HG02798 (cell line): ENCODE measurements at regions not wholly inside any gene's neighbourhood (a gene's known extent, or its start where the extent isn't known, plus 50 kb on each side); places are given as distances from the start of the nearest gene placed in this dataset.

Experiments used
- ATAC-seq: cut with Tn5 transposase; IDR thresholded peaks from one replicate; pipeline ENCODE4 v1.9.1; 2021; ENCODE audit warnings: mild to moderate bottlenecking; ENCODE audit not compliant: unreplicated experiment, poor library complexity

GRCh38 chr1:57966751-57967406, 543.0 kb upstream of the DAB1 start:
- ATAC-seq, result no peak

GRCh38 chr1:57966340-57966739, 542.5 kb upstream of the DAB1 start:
- ATAC-seq, result no peak

GRCh38 chr1:57963581-57963980, 539.7 kb upstream of the DAB1 start:
- ATAC-seq, result no peak

- ATAC-seq, result no peak
Observed at GRCh38 chr1:57959531-57960241, 535.8 kb upstream of the DAB1 start.

DNA sequence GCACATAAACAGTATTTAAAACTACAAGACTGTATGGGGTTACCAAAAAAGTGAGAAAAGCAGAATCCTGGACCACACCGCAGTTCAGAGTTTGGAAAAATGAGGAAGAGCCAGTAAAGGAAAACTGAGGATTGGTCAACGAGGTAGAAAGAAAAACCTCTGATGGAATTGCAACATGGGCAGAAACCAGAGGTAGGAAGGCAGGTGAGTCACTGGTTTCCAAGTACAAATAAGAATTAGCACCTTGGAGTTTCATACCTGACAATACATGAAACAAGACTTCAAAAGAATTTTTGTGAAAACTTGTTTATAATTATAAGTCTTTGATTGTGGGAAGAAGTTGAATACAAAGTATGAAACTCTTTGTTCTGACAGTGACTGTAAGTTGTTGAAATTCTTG, 533.7 kb upstream of the DAB1 start:
- ATAC-seq, result no peak

- ATAC-seq, result no peak
Observed at GRCh38 chr1:57951390-57951789, 527.5 kb upstream of the DAB1 start.

DNA sequence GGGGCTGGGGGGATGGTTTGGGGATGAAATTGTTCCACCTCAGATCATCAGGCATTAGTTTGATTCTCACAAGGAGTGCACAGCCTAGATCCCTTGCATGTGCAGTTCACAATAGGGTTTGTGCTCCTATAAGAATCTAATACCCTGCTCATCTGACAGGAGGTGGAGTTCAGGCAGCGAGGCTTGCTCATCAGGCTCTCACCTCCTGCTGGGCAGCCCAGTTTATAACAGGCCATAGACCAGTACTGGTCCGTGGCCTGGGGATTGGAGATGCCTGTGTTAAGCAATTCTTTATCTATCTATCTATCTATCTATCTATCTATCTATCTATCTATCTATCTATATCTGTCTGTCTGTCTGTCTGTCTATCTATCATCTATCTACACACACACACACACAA, 525.3 kb upstream of the DAB1 start:
- ATAC-seq, result no peak

DNA sequence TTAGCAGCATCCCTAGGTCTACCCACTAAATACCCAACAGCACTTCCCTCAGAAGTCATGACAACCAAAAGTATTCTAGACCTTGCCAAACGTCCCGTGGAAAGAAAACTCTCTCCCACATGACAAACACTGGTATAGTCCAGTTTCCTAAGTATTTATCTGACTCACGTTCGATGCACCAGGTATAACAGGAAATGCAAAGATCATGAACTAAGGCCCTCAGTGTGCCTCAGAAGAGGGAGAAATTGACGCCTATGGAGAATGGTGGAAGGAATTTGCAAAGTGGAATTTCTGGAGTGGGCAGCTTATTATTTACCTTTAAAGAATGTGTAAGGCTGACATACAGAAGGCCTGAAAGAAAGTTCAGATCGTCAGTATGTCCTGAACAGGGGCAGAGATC, 523.6 kb upstream of the DAB1 start:
- ATAC-seq, result no peak

DNA sequence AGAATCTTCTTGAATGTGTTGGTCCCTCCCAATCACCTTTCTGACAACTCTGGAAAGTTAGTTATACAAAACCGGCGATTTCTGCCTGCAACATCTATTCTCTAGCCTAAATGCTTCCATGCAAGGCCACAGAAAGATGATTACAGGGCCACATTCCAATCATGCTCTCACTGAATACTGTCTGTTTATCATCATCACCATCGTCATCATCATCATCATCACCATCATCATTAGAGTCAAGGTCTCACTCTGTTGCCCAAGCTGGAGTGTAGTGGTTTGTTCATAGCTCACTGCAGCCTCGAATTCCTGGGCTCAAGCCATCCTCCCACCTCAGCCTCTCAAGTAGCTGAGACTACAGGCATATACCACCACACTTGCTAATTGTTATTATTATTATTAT, 521.2 kb upstream of the DAB1 start:
- no peak for ATAC-seq

- no peak for ATAC-seq
Observed at GRCh38 chr1:57943365-57943764, 519.5 kb upstream of the DAB1 start.

DNA sequence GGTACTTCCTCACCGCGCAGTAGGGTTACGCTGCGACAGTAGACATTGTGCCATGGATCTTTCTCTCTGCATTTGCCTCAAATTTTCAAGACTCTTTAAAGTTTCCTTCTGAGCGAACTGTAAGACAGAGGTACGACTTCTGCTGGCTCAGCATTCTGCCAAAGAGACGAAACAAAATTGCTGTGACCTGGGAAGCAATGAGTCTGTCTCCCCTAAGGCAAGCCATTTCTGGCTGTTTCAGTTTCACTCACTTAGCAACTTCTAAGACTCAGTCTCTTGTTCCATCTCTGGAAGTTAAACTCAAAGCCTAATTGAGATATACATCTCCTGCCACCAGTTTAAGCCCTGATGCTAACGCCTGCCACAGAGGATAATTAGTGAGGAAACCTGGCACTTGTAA, 510.9 kb upstream of the DAB1 start:
- no peak for ATAC-seq

DNA sequence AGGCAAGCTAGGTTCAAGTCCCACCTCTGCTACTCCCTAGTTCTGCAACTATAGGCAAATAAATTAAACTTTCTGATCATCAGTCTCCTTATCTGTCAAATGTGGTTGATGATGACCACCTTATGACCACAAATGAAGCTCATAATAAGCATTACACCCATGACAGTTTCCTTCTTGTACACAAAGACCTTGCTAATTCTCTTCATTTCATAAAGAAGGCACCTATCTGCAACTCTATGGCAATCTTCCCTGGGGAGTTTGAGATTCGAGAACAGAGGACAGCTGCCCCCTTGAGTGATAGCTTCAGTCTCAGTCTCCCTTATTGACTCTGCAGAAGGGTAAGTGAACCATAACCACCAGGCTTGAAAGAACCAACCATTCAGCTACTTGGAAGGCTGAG, 503.1 kb upstream of the DAB1 start:
- ATAC-seq, result no peak

- ATAC-seq, result no peak
Observed at GRCh38 chr1:57926025-57926552, 502.2 kb upstream of the DAB1 start.

GRCh38 chr1:57925226-57925625, 501.4 kb upstream of the DAB1 start:
- no peak for ATAC-seq

GRCh38 chr1:57922130-57922529, 498.3 kb upstream of the DAB1 start:
- no peak for ATAC-seq

- ATAC-seq, result no peak
Observed at GRCh38 chr1:57916041-57916440, 492.2 kb upstream of the DAB1 start.

DNA sequence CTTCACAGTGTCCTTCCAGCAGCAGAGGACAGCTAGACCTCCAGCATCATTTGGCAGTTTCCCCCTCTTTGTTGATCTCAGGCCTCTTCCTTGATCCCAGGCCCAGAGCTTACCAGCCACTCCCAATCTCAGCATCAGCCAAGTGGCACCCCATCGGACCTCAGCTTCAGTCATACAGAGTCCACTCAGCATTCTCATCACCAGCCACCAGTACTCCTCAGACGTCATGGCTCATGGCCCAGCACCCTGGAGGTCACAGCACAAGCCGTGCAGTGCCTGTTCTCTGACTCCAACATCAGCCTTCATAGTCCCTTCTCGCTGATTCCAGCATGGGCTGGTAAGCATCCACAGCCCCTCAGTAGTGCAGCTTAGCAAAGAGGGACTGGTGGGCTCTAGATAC, 487.6 kb upstream of the DAB1 start:
- ATAC-seq, result no peak

DNA sequence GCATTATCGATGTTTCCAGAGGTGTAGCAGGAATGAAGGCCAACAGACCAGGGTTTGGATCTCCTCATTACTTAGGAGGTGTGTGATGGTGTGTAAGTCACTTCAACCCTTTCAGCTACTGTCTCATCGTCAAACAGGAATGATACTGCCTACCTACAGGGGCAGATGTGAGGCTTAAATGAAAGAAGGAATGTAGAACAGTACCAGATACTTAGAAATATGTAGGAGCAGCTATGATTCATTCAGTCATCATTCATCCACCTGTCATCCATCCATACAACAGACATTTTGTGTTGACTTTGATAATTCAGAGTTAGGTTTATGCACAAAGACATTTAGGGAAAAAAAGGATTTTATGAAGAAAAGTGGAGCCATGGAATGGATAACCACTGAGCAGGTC, 486.9 kb upstream of the DAB1 start:
- no peak for ATAC-seq

DNA sequence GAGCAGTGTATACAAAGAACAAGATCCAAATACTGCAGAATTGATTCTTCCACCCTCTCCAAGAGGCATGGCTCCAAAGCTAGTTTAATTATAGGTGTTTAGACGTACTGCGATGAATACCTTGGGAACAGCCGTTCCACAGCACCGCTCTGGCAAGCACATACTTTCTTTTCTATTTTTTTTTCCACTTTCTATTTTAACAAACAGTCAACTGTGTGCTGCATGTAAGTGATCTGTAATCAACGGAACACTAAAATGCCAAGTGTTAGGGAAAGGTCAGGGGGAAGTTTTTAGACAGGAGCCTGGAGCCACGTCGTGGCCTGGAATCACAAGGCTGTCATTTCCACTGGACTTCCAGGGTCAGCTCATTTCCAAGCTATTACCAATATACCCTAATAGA, 486.4 kb upstream of the DAB1 start:
- ATAC-seq, result no peak

- no peak for ATAC-seq
Observed at GRCh38 chr1:57908147-57908890, 484.5 kb upstream of the DAB1 start.

DNA sequence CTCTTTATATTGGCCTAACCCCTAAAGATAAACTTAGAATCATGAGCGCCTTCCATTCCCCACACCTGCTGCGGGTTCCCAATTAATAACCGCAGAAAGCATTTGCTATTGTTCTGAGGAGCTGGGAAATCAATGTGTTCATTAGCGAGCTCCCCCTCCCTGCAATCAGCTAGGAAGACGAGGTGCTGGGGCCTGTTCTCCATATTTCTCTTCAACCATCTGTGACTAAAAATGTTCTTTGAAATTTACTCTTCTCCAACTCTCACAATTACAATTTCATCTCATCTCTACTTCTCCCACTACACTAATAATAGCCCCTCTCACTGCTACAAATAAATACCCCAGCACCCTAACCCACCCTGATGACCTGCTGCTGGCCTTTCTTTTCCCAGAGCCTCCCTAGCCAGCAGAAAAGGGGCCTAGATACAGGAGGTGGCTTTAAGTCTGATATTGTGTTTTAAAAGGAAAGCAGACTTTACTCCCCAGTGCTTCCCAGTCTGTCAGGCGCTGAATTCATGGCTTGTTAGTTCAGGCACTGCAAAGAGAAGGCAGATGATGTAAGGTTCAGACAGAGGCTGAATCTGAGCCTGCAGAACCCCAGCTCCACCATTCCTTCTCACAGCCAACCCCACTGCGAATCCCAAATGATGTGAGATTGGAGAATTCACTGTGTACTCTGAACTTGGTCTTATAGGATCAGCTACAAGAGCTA, 477.5 kb upstream of the DAB1 start:
- no peak for ATAC-seq
